ENCODE measurements at regions not wholly inside any gene's neighbourhood (a gene's known extent, or its start where the extent isn't known, plus 50 kb on each side); places are given as distances from the start of the nearest gene placed in this dataset.

DNA sequence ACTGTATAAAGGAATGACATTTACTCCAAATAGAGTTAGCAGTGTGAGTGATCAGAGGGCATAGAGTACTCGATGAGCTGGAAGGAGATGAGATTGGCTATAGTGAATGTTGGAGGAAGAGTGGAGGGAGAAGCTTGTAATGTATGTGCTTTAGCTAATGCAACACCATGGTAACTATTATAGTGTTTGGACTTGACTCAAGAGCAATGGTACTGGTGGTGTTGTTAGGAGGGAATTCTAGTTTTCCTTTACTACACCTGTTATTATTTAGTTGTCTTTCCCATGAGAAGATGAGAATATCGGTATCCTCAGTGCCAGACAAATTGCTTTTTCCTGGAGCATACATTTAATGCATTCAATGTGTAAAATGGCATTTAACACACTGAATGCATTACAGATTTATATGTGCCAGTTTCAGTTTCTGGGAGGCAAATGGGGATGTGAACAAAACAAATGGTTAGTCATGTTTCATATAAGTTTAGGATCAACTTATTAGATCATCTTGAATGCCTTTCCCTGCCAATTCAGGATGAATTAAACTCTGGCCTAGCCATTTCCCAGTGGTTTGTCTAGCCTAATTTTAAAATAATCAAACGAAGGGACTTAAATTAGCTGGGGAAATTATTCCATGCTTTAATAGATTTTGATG, 291.1 kb upstream of the ADAMTS5 start:
- DNase-seq, result no peak

GRCh38 chr21:27257226-27257625, 290.3 kb upstream of the ADAMTS5 start:
- no peak for DNase-seq

DNA sequence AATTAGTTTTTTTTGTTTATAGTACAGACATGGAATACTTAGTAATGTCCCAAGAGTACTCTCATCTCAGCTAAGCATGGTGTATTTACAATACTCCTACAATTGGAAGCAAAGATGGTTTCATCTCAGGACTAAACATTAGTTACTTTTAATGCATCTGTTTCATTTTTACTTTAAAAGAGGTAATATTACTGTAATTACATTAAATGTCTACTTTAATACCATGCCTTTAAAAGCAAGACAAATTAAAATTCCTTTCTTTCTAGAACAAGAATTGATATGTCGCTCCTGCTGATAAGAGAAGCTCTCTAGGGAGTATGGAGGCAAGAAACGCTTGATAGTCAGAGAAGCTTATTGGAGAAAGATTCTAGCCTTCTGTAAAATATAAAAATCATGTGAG, 284.9 kb upstream of the ADAMTS5 start:
- DNase-seq, result no peak

DNA sequence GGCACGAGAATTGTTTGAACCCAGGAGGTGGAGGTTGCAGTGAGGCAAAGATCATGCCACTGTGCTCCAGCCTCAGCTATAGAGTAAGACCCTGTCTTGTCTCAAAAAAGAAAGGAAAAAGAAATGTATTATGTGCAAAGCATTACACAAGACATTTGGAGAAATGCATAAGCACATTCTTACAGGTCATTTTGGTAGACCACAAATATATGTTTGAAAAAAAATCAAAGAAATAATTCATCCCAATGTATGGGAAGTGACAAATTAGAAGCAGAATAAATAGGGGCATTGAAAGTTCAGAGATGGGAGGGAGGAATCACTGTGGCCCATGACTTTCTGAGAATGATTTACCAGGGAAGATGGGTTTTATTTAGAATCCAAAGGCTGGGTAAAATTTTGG, 283.5 kb upstream of the ADAMTS5 start:
- DNase-seq, result no peak

- no peak for DNase-seq
Measured at GRCh38 chr21:27248814-27249213, 281.9 kb upstream of the ADAMTS5 start.

- DNase-seq, result no peak
Measured at GRCh38 chr21:27246741-27247140, 279.9 kb upstream of the ADAMTS5 start.

GRCh38 chr21:27244776-27245175, 277.9 kb upstream of the ADAMTS5 start:
- no peak for DNase-seq

DNA sequence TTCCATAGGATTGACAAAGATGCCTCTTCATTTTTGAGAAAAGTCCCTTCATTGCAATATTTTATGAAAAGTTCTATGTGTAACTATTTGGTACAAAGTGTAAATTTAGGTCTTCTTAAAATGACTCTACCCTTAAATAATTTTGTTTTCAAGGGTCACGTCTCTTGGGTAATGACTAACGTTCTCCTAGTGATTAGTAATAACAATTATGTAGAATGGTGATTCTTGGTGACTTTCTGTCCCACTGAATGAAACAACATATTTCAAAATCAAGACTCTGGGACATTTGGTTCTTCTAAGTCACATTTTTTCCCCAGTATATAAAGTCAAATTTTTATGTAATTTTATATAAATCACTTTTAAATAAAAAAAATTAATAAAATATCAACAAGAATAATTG, 277.5 kb upstream of the ADAMTS5 start:
- DNase-seq, result no peak

DNA sequence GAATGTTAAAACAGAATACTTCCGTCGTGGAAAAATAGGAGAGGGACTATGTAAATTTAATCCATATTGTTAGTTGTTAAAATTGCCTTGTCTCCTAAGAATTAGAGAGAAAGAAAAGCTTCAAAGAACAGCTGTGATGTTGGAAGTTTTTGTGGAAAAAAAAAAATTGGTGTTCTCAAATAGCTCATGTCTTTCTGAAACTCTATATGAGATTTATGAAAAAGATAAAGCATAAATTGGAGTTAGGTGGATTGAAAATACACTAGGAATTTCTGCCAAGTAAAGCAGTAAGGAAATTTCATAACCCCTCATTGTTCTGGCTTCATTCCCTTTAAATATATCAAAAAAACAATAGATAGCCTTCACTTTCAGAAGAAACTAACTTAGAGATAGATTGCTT, 274.0 kb upstream of the ADAMTS5 start:
- no peak for DNase-seq

GRCh38 chr21:27233514-27234115, 266.7 kb upstream of the ADAMTS5 start:
- no peak for DNase-seq

DNA sequence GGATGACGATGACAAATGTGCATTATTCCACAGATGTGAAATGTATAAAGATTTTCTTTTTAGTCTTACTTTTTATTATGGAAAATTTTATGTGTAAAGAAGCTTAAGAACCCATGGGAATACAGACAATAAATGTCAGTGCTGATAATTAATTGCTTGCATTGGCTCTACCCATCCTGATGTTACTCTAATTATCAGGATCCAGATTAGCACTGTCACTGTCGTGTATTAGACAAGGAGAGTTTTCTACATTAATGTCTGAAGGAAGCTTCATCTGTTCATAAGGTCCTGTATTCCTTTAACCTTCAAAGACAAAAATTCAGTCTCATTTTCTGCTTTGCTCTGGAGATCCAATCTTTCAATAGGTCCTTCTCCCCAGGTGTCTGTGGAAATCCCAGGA, 259.1 kb upstream of the ADAMTS5 start:
- no peak for DNase-seq

DNA sequence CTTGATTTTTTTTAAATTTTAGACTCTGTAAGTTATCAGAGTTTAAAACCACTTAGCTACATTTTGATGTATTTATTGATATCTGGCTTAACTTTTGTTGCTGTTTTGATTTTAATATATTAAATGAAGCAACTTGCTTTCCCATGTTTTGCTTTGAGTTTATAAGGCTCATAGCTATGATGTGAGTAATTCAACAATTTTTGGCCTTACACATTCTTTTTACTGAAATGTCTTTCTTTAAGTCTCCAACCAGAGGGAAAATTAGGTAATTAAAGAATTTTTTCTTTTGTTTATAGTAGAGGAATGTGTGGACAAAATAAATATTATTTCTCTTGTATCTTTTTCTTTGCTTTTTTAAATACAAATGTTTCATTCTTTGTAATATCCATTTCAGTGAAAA, 258.3 kb upstream of the ADAMTS5 start:
- DNase-seq, result no peak

- no peak for DNase-seq
Measured at GRCh38 chr21:27224169-27224568, 257.3 kb upstream of the ADAMTS5 start.

- DNase-seq, result no peak
Measured at GRCh38 chr21:27221077-27221476, 254.2 kb upstream of the ADAMTS5 start.

GRCh38 chr21:27220416-27220815, 253.5 kb upstream of the ADAMTS5 start:
- no peak for DNase-seq

GRCh38 chr21:27219068-27219467, 252.2 kb upstream of the ADAMTS5 start:
- DNase-seq, result no peak

DNA sequence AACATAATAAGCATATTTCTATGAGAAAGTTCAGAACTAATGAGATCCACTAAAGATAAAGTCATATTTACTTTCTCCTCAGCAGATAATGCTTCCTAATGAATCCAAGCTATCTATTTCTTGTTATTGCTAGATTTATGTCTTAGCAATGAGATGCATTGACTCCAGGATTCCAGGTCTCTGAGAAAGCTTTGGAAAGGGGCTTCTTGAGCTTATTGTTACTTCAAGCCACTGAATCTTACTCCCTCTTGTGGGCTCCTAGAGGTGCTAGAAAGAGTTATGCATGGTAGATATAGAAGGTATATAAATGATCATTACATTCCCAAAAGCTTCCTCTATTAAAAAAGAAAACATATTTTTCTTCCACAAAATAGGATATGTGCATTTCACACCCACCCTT, 246.4 kb upstream of the ADAMTS5 start:
- peak in 1 of 3 experiments; percentile 12 for DNase-seq

DNA sequence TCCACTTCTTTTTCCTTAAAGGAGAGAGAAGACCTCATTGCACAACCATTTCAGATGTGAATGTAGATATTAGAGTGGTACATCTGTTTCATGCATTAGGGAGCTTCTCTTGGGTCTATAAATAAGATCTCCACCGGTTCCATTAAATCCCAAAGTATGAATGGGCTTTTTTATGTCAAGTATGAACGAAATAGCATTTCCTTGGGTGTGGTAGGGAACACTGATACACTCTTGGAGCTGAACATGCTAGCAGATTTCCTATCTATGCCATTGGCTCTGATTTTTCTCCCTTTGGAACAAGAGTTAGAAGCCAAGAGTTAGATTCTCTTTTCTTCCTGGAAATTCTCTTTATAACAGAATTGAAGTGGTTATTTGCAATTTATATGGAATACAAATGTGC, 245.6 kb upstream of the ADAMTS5 start:
- no peak for DNase-seq

GRCh38 chr21:27209546-27209945, 242.7 kb upstream of the ADAMTS5 start:
- no peak for DNase-seq

DNA sequence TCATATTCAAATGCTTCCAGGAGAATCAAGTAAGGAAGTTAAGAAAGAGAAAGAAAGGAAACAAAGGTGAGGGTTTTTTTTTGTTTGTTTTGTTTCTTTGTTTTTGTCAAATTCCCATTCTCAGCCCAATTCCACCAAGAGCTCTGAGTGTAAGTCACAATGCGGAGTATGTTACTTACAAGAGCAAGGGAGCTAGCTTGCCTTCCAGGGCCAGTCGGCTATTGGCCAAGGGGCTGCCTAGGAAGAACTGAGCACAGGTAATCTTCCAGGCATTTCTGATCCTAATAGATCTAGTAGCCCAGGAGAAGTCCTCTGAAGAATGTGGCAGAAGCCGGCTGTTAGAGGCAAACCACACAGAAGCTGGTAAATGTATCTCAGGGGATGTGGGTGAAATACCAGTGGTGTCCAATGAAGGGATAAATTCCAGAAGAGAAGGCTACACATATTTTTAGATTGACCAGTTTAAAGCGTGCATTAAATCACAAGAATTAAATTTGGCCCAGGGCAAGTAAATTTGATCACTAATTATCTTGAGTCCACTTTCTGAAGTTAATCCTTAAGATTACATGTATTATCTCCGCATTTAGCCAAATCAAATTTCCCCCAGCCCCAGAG, 239.6 kb upstream of the ADAMTS5 start:
- DNase-seq, result no peak

GRCh38 chr21:27202301-27202700, 235.4 kb upstream of the ADAMTS5 start:
- DNase-seq, result no peak

DNA sequence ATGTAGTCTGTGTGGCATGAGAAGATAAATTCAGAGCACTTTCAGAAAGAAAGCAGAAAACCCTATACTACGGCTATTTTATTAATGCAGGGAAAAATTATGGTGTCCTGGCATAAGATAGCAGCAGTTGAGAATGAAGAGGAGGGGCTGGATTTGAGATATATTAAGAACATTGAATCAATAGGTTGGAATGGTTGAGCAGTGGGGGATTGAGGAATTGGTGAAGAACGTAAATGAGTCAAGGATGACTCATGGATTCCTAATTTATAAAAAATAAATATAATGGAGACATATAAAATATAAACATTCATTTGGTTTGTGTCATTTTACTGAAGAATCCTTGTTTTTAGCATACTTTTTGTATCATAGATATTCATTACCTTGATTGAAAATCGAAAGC, 234.3 kb upstream of the ADAMTS5 start:
- no peak for DNase-seq

GRCh38 chr21:27196651-27197050, 229.8 kb upstream of the ADAMTS5 start:
- DNase-seq, result no peak

- DNase-seq, result no peak
Measured at GRCh38 chr21:27192281-27192949, 225.5 kb upstream of the ADAMTS5 start.

Measured in NCI-H1417 (cell line).